Thyroid gland (tissue), 4 donors: ENCODE measurements at regions not wholly inside any gene's neighbourhood (a gene's known extent, or its start where the extent isn't known, plus 50 kb on each side); places are given as distances from the start of the nearest gene placed in this dataset.
"Not testable (repeated sequence)": the region's sequence is repeated elsewhere in the genome, so short reads cannot be mapped to it uniquely, and the experiment has no call there.

ENCODE experiments used
- CTCF ChIP-seq, 6 experiments: fragments of 200-600 bp in 3 of 6; fragments of 450-650 bp in 3 of 6; sonication (generic) in 3 of 6; IDR thresholded peaks; one replicate each; pipeline ENCODE4 v1.5.1; 2016 to 2019; ENCODE audit warnings: antibody characterized with exemption in 6 of 6, mild to moderate bottlenecking in 2 of 6, inconsistent platforms in 1 of 6, moderate library complexity in 1 of 6
- POLR2A ChIP-seq, 2 donors: fragments of 450-650 bp; IDR thresholded peaks; one replicate each; pipeline ENCODE4 v1.6.1; 2017; ENCODE audit warnings: antibody characterized with exemption in 2 of 2, mild to moderate bottlenecking in 2 of 2, moderate library complexity in 1 of 2

- not testable (repeated sequence) for TF ChIP-seq CTCF, POLR2A (IDR thresholded peaks at IDR 0.05)
Measured at GRCh38 chr1:56089826-56090225, 489.5 kb downstream of the PLPP3 start.
